Thymus (tissue), 11 donors: ENCODE measurements at regions not wholly inside any gene's neighbourhood (a gene's known extent, or its start where the extent isn't known, plus 50 kb on each side); places are given as distances from the start of the nearest gene placed in this dataset.

Source experiments
- DNase-seq, 9 donors: peaks; one replicate each; pipeline ENCODE4 v3.0.0-alpha.2; 2013; ENCODE audit warnings: low spot score in 9 of 9, low read depth in 6 of 9, missing footprints in 1 of 9
- H3K27ac ChIP-seq, 2 donors: one replicate each; pipeline ENCODE4 v1.5.1; 2013; ENCODE audit warnings: control low read depth in 1 of 2, low read depth in 1 of 2, low read length in 1 of 2, mild to moderate bottlenecking in 1 of 2, moderate library complexity in 1 of 2
- H3K27me3 ChIP-seq, 2 donors: one replicate each; pipeline ENCODE4 v1.5.1; 2013; ENCODE audit warnings: low read length in 1 of 2; ENCODE audit not compliant: control insufficient read depth in 2 of 2, insufficient read depth in 1 of 2
- H3K36me3 ChIP-seq, 2 donors: one replicate each; pipeline ENCODE4 v1.5.1; 2013; ENCODE audit warnings: low read length in 1 of 2, mild to moderate bottlenecking in 1 of 2, moderate library complexity in 1 of 2; ENCODE audit not compliant: control insufficient read depth in 2 of 2, insufficient read depth in 2 of 2
- H3K4me1 ChIP-seq, 2 donors: one replicate each; pipeline ENCODE4 v1.5.1; 2013; ENCODE audit warnings: low read length in 2 of 2; ENCODE audit not compliant: control insufficient read depth in 2 of 2, insufficient read depth in 2 of 2
- H3K4me3 ChIP-seq, 2 donors: one replicate each; pipeline ENCODE4 v1.5.1; 2013; ENCODE audit warnings: low read length in 2 of 2, control low read depth in 1 of 2, mild to moderate bottlenecking in 1 of 2
- H3K9me3 ChIP-seq, 2 donors: one replicate each; pipeline ENCODE4 v1.5.1; 2013; ENCODE audit warnings: low read length in 1 of 2, mild to moderate bottlenecking in 1 of 2; ENCODE audit not compliant: control insufficient read depth in 2 of 2, insufficient read depth in 1 of 2
- whole genome bisulfite sequencing: extraction: QIAGEN DNeasy Blood & Tissue Kit; methylation state at CpG from one replicate; pipeline ENCODE4 v1.1.7; 2013; 5-methylcytosine and 5-hydroxymethylcytosine counted together
- donor health status: healthy.

GRCh38 chr5:89098199-89098756 is 215.3 kb upstream of the MEF2C start:
- Histone ChIP-seq H3K4me3 (no peak overlapping the region), H3K27me3 (no peaks in the 10 kb centered on the region), H3K36me3 (no peaks in the 10 kb centered on the region), H3K9me3 (no peaks in the 10 kb centered on the region), H3K27ac (no peak overlapping the region), H3K4me1 (no peaks in the 10 kb centered on the region)
- no peak for DNase-seq

GRCh38 chr5:89097103-89097502 is 214.1 kb upstream of the MEF2C start:
- Histone ChIP-seq H3K27me3 (no peaks in the 10 kb centered on the region), H3K27ac (no peak overlapping the region), H3K36me3 (no peaks in the 10 kb centered on the region), H3K4me3 (no peak overlapping the region), H3K4me1 (no peaks in the 10 kb centered on the region), H3K9me3 (no peaks in the 10 kb centered on the region)
- DNase-seq = no peak
- 90% methylated on average over 3 of the region's 3 CpGs for WGBS

GRCh38 chr5:89095341-89095740 is 212.4 kb upstream of the MEF2C start:
- Histone ChIP-seq H3K4me3 (no peak overlapping the region), H3K27me3 (no peaks in the 10 kb centered on the region), H3K4me1 (no peaks in the 10 kb centered on the region), H3K9me3 (no peaks in the 10 kb centered on the region), H3K36me3 (no peaks in the 10 kb centered on the region), H3K27ac (no peak overlapping the region)
- WGBS = 98% methylated on average over 2 of the region's 2 CpGs
- DNase-seq = no peak

GRCh38 chr5:89090037-89090436 is 207.1 kb upstream of the MEF2C start:
- Histone ChIP-seq H3K27me3 (no peaks in the 10 kb centered on the region), H3K9me3 (no peaks in the 10 kb centered on the region), H3K4me3 (no peak overlapping the region), H3K27ac (no peak overlapping the region), H3K36me3 (no peaks in the 10 kb centered on the region), H3K4me1 (no peaks in the 10 kb centered on the region)
- 97% methylated on average over 1 of the region's 1 CpG for WGBS
- DNase-seq = no peak

GRCh38 chr5:89087551-89088318 is 204.8 kb upstream of the MEF2C start:
- DNase-seq = no peak
- H3K4me3 ChIP-seq = no peak overlapping the region
- no peaks in the 10 kb centered on the region for H3K4me1 ChIP-seq
- H3K9me3 ChIP-seq = no peaks in the 10 kb centered on the region
- H3K27ac ChIP-seq = no peak overlapping the region
- no peaks in the 10 kb centered on the region for H3K27me3 ChIP-seq
- H3K36me3 ChIP-seq = no peaks in the 10 kb centered on the region
- 95% methylated on average over 12 of the region's 12 CpGs for WGBS

GRCh38 chr5:89087128-89087527 is 204.1 kb upstream of the MEF2C start:
- WGBS = 89% methylated on average over 2 of the region's 2 CpGs
- no peaks in the 10 kb centered on the region for H3K9me3 ChIP-seq
- no peak for DNase-seq
- no peak overlapping the region for H3K4me3 ChIP-seq
- H3K4me1 ChIP-seq = no peaks in the 10 kb centered on the region
- no peak overlapping the region for H3K27ac ChIP-seq
- no peaks in the 10 kb centered on the region for H3K27me3 ChIP-seq
- H3K36me3 ChIP-seq = no peaks in the 10 kb centered on the region

GRCh38 chr5:89086390-89087086 is 203.6 kb upstream of the MEF2C start:
- no peak for DNase-seq
- Histone ChIP-seq H3K36me3 (no peaks in the 10 kb centered on the region), H3K4me1 (no peaks in the 10 kb centered on the region), H3K4me3 (no peak overlapping the region), H3K27me3 (no peaks in the 10 kb centered on the region), H3K27ac (no peak overlapping the region), H3K9me3 (no peaks in the 10 kb centered on the region)
- WGBS = 96% methylated on average over 5 of the region's 5 CpGs

GRCh38 chr5:89083791-89084190 is 200.8 kb upstream of the MEF2C start:
- H3K36me3 ChIP-seq = no peaks in the 10 kb centered on the region
- no peak for DNase-seq
- WGBS = 97% methylated on average over 1 of the region's 1 CpG
- H3K27me3 ChIP-seq = no peaks in the 10 kb centered on the region
- no peak overlapping the region for H3K27ac ChIP-seq
- no peaks in the 10 kb centered on the region for H3K4me1 ChIP-seq
- H3K9me3 ChIP-seq = no peaks in the 10 kb centered on the region
- H3K4me3 ChIP-seq = no peak overlapping the region

GRCh38 chr5:89081360-89081759 is 198.4 kb upstream of the MEF2C start:
- H3K27me3 ChIP-seq = no peaks in the 10 kb centered on the region
- no peaks in the 10 kb centered on the region for H3K36me3 ChIP-seq
- WGBS = 93% methylated on average over 2 of the region's 2 CpGs
- H3K4me3 ChIP-seq = no peak overlapping the region
- H3K4me1 ChIP-seq = no peaks in the 10 kb centered on the region
- DNase-seq = peak in 1 of 9 donors; percentile 2
- no peak overlapping the region for H3K27ac ChIP-seq
- H3K9me3 ChIP-seq = no peaks in the 10 kb centered on the region
